HG03175 (cell line): ENCODE measurements at regions not wholly inside any gene's neighbourhood (a gene's known extent, or its start where the extent isn't known, plus 50 kb on each side); places are given as distances from the start of the nearest gene placed in this dataset.

Experiments
- ATAC-seq: cut with Tn5 transposase; IDR thresholded peaks from one replicate; pipeline ENCODE4 v1.9.1; 2021; ENCODE audit warnings: mild to moderate bottlenecking, moderate library complexity; ENCODE audit not compliant: unreplicated experiment

GRCh38 chr5:3734632-3735031, 139.0 kb downstream of the IRX1 start:
- ATAC-seq: no peak

DNA sequence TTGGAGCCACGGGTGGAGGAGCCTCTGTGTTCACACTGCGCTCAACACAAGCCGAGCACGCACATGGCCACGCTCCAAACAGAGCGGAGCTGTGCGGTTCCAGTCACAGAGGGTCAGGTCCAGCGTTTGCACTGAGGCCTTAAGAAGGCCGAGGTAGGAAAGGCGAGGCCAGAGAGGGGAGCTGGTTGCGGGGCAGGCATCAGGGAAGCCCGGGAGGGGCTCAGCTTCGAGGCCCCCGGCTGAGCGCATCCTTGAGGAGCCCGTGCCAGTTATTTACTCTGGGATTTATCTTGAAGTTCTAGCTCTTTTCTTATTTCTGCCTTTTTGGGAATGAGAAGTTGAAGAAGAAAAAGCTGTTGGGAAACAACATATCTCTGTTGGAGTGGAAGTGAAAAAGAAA, 140.8 kb downstream of the IRX1 start:
- ATAC-seq: no peak

DNA sequence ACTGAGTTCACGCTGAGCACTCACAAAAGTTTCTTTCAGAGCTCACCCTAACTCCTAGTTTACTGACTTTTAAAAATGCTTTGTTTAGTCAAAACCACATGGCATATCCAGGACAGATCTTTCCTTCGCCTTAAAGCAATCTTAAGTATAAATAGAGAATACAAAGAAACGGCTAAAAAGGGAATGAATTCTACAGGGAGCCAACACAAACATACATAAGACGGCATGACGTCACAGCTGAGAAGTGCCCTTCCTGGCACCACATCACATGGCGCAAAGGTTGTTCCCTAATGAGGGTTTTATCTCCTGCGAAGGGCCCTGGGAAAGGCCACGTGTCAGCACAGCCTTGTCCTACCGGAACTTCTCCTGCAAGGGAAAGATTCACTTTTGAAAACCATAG, 141.3 kb downstream of the IRX1 start:
- no peak for ATAC-seq

DNA sequence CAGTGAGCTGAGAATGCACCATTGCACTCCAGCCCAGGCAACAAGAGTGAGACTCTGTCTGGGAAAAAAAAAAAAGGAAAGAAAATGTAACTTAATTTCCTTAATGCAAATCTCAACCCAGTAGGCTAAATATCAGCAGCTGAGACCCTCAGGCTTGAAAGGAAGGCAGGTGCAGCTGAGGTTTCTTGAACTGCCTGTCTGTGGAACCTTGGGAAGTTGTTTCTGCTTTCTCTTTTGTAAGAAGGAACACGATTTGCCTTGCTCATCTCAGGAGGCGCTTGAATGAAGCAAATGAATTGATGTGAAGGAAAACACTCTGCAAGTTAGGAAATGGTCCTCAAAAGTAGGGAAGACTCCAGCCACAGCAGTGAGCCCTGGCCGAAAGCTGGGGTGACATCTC, 143.3 kb downstream of the IRX1 start:
- no peak for ATAC-seq

DNA sequence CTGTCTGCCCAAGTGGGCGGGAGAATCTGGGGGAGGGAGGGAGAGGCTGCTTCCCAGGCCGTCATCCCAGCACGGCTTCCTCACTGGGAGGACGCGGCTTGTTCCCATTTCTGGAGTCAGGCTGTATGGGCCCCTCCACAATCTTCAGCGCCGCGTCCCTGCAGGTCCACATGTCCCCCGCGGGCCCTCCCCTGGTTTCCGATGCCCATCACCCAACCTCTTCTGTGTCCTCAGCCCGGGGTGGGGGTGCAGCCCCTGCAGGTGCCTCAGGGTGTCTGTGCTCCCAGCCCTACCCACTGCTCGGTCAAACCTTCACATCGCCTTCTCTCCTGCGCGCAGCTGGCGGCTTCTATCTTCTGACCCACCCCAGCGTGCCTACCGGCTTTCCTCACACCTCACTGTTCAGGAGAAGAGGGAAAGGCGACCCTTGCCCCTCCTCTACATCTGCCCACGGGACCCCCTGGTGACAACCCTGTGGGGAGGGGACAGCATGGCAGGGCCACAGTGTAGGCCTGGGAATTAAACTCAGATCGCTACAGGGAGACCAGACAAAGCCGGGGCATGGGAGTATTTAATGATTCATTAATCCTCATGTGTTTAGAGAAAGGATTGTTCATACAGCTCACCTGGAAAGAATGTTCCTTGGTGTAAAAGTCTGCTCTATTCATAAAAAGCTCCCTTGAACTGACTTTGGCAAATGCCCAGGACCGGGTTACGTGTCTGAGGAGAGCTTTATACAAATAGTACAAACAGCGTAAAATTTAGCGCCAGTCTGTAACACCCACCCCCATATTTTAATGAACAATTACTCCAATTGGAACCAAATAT, 145.1 kb downstream of the IRX1 start:
- no peak for ATAC-seq

DNA sequence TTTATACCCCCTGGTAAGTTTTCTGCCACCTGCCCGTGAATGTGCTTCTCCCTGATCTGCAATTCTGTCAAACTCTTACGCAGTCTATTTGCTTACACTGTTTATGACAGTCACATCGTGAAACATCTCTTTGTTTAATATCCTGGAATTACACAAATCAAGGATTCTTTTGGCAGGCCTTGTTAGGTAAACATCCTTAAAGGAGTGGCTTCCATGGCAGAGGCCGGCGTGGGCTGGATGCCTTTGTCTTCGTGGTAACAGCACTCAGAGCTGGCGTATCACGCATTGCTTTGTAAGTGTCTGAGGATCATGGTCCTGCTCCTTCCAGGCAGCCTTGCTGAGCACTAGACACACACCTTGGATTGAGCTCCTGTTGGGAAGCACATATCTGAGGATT, 145.7 kb downstream of the IRX1 start:
- no peak for ATAC-seq

GRCh38 chr5:3742750-3743149, 147.1 kb downstream of the IRX1 start:
- no peak for ATAC-seq

GRCh38 chr5:3751846-3752245, 156.2 kb downstream of the IRX1 start:
- no peak for ATAC-seq

DNA sequence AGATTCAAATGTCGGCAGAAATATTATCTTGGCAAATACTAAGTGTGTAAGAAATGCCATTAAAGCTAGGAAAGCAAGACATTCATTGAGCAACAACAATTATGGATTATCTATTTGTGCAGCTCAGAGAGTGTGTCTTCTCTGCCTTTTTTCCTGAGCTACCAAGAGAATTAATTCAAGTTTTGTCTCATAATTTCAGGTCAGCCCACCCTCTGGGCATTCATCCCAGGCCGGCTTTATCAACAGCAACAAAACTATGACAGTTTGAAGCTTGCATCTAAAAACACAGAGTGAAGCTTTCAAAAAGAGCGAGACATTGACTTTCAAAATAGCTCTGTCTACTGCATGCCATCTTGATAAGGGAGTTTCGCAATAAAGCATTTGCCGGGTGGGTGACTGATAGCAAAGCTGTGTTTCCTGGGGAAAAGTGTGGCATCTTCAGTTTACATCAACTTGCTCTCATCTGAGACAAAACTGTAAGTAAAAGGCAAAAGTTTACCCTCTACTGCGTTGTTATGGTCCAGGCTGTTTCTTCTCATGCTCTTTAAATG, 182.4 kb downstream of the IRX1 start:
- no peak for ATAC-seq

DNA sequence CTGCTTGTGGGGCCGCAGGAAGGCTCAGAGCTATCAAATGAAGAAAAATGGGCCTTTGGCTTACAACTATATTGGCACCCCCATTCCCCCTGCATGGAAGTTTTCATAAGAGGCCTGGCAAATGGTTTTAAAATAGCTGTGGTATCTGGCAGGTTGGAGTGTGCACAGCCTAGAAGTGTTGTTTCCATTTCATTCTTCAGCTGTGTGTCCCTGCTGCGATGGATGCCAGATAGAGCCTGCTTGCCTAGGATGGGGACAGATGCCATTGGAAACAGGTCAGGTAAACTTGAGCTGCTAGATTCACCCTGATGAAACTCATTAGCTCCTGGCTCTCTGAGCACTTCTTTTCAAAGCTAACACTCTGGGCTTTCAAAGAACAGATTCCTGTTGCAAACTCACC, 183.3 kb downstream of the IRX1 start:
- ATAC-seq: no peak

DNA sequence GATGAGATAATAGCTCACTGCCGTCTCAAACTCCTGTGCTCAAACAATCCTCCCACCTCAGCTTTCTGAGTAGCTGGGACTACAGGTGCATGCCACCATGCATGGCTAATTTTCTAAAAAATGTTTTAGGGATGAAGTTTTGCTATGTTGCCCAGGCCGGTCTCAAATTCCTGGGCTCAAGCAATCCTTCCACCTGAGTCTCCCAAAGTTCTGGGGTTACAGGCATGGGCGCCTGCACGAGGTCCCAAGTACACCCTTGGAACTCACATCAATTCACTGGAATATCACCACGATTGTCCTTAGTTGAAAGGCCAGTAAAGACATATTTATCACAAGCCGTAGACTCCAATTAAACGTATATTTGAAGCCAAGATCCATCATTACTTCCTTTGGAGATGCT, 184.6 kb downstream of the IRX1 start:
- no peak for ATAC-seq

DNA sequence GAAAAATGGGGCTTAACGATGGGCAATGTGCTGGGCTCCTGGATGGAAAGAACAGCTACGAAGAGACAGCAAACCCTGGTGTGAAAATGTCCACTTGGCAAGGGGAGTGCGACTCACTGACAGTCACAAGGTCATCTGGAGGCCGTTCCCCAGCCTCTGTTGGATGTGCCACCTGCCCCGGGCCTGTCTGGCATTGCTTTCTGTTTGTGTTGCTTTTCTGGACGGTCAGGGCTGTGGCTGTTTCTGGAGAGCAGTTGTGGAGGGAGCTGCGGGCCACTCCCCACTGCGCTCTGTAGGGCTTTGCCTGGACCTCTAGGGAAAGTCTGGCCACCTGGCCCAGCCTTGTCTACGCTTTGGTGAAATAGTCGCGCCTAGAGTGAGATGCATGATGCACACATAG, 185.3 kb downstream of the IRX1 start:
- no peak for ATAC-seq

- ATAC-seq: no peak
These were observed 189.2 kb downstream of the IRX1 start for GRCh38 chr5:3784854-3785253.

DNA sequence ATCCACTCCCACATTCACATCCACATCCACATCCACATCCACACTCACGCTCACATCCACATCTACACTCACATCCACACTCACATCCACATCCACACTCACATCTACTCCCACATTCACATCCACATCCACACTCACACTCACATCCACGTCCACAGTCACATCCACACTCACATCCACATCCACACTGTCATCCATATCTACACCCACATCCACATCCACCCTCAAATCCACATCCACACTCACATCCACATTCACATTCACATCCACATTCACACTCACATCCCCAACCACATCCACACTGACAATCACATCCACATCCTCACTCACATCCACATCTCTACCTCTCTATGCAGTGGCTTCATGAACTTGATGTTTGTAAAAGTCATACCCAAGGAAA, 190.5 kb downstream of the IRX1 start:
- no peak for ATAC-seq

GRCh38 chr5:3786891-3787430, 191.3 kb downstream of the IRX1 start:
- ATAC-seq: no peak

DNA sequence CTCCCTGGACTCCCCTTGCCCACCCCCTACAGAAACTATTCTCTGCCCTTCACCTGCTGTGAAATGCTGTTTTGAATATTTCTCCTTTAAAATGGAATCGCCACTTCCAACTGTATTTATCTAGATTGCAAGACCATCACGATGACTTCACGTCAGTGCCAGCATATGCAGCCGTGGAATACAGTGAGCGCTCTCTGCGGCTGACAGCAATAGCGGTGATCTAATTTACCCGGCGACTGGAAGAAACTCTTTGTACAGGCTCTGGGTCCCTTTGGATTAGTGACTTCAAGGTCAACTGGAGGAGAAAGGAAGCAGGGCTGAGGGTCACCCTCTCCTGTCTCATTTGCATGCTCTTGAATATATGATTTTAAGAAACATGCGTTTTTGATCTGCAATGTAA, 192.0 kb downstream of the IRX1 start:
- ATAC-seq: no peak

- ATAC-seq: no peak
These were observed 194.0 kb downstream of the IRX1 start for GRCh38 chr5:3789519-3790193.

DNA sequence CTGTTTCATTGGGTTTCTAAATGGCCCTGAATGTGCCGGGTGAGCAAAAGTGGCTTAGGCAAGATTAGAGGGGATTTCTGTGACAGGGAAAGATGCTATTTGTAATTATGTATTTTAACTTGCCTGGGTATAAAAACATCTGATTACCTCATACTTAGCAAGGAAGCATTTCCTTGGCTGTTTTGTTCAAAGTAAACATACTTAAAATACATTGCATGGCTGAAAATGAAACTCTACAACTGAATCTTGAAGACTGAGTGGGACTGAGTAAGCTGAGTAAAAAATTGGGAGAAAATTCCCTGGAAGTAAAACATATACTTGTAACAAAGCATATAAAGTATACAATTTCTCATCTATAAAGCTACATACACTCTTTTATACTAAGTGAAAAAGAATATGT, 197.5 kb downstream of the IRX1 start:
- no peak for ATAC-seq

GRCh38 chr5:3794611-3795010, 199.0 kb downstream of the IRX1 start:
- no peak for ATAC-seq

GRCh38 chr5:3796736-3797135, 201.1 kb downstream of the IRX1 start:
- no peak for ATAC-seq

DNA sequence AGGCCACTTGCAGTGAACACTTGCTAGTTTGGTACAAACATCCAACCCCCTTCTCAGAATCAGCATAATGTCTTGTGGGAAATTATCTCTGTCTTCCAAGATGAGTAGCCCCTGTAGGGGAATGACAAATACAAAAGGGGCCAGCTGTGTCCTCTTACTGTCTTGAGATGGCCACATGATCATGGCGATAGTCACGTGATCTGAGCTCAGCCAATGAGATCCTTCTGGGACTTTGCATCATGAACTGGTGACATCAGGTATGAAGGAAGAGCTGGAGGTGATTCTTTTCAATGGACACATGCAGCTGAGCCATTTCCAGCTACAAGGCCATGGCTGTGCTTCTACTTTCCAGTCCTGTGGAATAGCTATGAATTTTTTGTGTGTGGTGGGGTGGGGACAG, 206.3 kb downstream of the IRX1 start:
- no peak for ATAC-seq

GRCh38 chr5:3809455-3809854, 213.8 kb downstream of the IRX1 start:
- ATAC-seq: no peak
